ENCODE measurements at regions not wholly inside any gene's neighbourhood (a gene's known extent, or its start where the extent isn't known, plus 50 kb on each side); places are given as distances from the start of the nearest gene placed in this dataset.
"Not testable (repeated sequence)": the region's sequence is repeated elsewhere in the genome, so short reads cannot be mapped to it uniquely, and the experiment has no call there.

DNA sequence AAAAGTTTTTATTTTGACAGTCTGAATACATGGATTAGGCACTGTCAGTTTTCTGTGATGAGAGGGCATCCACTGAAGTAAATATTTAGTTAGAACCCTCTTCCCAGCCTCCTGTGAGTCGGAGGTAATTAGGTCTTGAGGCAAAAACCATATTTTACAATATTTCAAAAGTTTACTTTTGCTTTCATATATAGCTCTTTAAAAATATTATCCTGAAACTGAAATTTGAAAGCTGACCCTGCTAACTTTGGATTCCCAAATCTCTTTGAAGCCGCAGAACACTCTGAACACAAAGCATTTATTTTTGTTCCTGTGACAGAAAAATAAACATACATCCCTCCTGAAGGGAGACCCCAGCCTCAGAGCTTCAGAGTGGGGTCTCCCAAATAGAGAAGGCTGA lies 317.4 kb downstream of the KIF20B start:
- Mint-ChIP-seq H3K4me3 (no peak overlapping the region), H3K27me3 (ENCODE audit: low read depth) (no peaks in the 10 kb centered on the region), H3K4me1 (no peaks in the 10 kb centered on the region), H3K9me3 (peaks cover 5% of the 10 kb centered on the region), H3K36me3 (ENCODE audit: low read depth) (no peaks in the 10 kb centered on the region), H3K27ac (no peak overlapping the region)
- TF ChIP-seq, protein P1, sequence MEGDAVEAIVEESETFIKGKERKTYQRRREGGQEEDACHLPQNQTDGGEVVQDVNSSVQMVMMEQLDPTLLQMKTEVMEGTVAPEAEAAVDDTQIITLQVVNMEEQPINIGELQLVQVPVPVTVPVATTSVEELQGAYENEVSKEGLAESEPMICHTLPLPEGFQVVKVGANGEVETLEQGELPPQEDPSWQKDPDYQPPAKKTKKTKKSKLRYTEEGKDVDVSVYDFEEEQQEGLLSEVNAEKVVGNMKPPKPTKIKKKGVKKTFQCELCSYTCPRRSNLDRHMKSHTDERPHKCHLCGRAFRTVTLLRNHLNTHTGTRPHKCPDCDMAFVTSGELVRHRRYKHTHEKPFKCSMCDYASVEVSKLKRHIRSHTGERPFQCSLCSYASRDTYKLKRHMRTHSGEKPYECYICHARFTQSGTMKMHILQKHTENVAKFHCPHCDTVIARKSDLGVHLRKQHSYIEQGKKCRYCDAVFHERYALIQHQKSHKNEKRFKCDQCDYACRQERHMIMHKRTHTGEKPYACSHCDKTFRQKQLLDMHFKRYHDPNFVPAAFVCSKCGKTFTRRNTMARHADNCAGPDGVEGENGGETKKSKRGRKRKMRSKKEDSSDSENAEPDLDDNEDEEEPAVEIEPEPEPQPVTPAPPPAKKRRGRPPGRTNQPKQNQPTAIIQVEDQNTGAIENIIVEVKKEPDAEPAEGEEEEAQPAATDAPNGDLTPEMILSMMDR (IDR thresholded peaks at IDR 0.05; ENCODE audit: unreplicated experiment in 3 of 3), result no peak

DNA sequence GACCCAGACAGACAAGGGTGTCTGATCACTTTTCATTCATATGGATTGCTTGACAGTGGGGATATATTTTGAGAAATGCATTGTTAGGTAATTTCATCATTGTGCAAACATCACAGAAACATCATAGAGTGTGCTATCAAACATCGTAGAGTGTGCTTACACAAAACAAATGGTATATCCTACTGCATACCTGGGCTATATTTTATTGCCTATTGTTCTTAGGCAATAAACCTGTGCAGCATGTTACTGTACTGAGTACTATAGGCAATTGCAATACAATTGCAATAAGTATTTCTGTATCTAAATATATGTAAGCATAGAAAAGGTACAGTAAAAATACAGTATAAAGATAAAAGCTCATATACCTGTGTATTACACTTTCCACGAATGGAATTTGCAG lies 319.1 kb downstream of the KIF20B start:
- no peaks in the 10 kb centered on the region for H3K27me3 Mint-ChIP-seq (ENCODE audit: low read depth)
- no peak overlapping the region for H3K4me3 Mint-ChIP-seq
- H3K36me3 Mint-ChIP-seq (ENCODE audit: low read depth), result no peaks in the 10 kb centered on the region
- H3K4me1 Mint-ChIP-seq, result no peaks in the 10 kb centered on the region
- peaks cover 5% of the 10 kb centered on the region for H3K9me3 Mint-ChIP-seq
- TF ChIP-seq, protein P1 (IDR thresholded peaks at IDR 0.05; ENCODE audit: unreplicated experiment in 3 of 3), result no peak
- H3K27ac Mint-ChIP-seq, result no peak overlapping the region

DNA sequence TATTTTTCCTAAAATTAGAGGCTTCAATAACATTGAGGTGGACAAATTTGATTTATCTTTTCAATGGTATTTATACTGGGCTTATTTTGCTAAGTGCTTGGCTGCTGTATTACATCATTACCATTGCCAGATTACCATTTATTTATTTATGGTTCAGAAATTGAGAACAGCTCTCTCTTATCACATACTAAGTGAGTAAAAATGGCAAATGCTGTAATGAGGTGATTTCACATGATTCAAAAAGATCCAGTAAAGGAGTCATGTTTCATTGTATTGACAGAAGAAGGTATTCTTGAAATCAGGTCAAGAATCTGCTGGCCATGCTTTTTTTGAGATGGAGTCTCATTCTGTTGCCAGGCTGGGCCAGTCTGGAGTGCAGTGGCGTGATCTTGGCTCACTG lies 322.6 kb downstream of the KIF20B start:
- Mint-ChIP-seq H3K27ac (no peak overlapping the region), H3K4me3 (no peak overlapping the region), H3K36me3 (ENCODE audit: low read depth) (no peaks in the 10 kb centered on the region), H3K27me3 (ENCODE audit: low read depth) (no peaks in the 10 kb centered on the region), H3K4me1 (no peaks in the 10 kb centered on the region), H3K9me3 (no peaks in the 10 kb centered on the region)
- TF ChIP-seq, protein P1 (IDR thresholded peaks at IDR 0.05; ENCODE audit: unreplicated experiment in 3 of 3), result no peak

DNA sequence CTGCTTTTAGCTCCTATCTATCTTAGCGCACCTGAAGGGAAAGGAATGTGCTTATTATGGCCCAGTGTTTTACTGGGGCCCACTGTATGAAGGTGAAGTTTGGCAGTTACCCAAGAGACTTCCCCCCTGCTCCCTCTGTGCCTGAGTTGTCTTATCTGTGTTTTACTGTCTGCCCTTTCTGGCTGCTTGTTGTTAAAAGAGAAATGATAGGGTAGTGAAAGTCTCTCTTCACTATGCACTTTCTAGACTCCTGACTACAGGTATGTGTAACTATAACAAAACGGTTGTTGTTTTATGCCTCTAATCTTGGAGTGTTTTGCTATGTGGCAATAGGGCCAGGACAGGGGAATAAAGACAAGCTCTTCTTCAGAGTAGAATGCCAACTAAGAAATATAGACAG lies 326.9 kb downstream of the KIF20B start:
- Mint-ChIP-seq H3K27me3 (ENCODE audit: low read depth) (no peaks in the 10 kb centered on the region), H3K9me3 (peaks cover 11% of the 10 kb centered on the region), H3K36me3 (ENCODE audit: low read depth) (no peaks in the 10 kb centered on the region), H3K27ac (no peak overlapping the region), H3K4me1 (no peaks in the 10 kb centered on the region), H3K4me3 (no peak overlapping the region)
- TF ChIP-seq, protein P1 (IDR thresholded peaks at IDR 0.05; ENCODE audit: unreplicated experiment in 3 of 3), result no peak

DNA sequence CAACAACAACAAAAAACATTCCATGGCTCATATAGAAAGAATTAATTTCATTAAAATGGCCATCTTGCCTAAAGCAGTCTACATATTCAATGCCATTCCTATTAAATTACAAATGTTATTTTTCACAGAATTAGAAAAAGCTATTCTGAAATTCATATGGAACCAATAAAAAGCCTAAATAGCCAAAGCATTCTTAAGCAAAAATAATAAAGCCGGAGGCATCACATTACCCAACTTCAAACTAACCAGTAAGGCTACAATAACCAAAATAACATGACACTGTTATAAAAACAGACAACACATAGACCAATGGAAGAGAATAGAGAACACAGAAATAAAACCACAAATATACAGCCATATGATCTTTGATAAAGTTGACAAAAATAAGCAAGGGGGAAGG lies 330.4 kb downstream of the KIF20B start:
- no peaks in the 10 kb centered on the region for H3K4me1 Mint-ChIP-seq
- H3K4me3 Mint-ChIP-seq, result no peak overlapping the region
- peaks cover 11% of the 10 kb centered on the region for H3K9me3 Mint-ChIP-seq
- peaks cover 4% of the 10 kb centered on the region for H3K27me3 Mint-ChIP-seq (ENCODE audit: low read depth)
- TF ChIP-seq, protein P1 (IDR thresholded peaks at IDR 0.05; ENCODE audit: unreplicated experiment in 3 of 3), result no peak
- H3K27ac Mint-ChIP-seq, result no peak overlapping the region
- no peaks in the 10 kb centered on the region for H3K36me3 Mint-ChIP-seq (ENCODE audit: low read depth)

DNA sequence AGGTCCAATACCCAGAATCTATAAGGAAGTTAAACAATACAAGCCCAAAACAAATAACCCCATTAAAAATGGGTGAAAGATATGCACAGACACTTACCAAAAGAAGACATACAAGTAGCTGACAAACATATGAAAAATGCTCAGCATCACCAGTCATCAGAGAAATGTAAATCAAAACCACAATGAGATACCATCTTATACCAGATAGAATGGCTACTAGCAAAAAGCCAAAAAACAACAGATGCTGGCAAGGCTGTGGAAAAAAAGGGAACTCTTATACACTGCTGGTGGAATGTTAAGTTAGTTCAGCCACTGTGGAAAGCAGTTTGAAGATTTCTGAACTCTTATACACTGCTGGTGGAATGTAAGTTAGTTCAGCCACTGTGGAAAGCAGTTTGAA lies 331.1 kb downstream of the KIF20B start:
- no peaks in the 10 kb centered on the region for H3K36me3 Mint-ChIP-seq (ENCODE audit: low read depth)
- no peak overlapping the region for H3K27ac Mint-ChIP-seq
- TF ChIP-seq, protein P1 (IDR thresholded peaks at IDR 0.05; ENCODE audit: unreplicated experiment in 3 of 3), result no peak
- H3K9me3 Mint-ChIP-seq, result peaks cover 11% of the 10 kb centered on the region
- peaks cover 4% of the 10 kb centered on the region for H3K27me3 Mint-ChIP-seq (ENCODE audit: low read depth)
- H3K4me1 Mint-ChIP-seq, result no peaks in the 10 kb centered on the region
- no peak overlapping the region for H3K4me3 Mint-ChIP-seq

DNA sequence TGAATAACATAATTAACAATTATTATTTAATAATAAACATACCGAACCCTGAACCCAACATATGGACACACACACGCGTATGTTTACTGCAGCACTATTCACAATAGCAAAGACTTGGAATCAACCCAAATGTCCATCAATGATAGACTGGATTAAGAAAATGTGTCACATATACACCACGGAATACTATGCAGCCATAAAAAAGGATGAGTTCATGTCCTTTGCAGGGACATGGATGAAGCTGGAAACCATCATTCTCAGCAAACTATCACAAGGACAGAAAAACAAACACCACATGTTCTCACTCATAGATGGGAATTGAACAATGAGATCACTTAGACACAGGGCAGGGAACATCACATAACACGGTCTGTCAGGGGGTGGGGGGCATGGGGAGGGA lies 333.5 kb downstream of the KIF20B start:
- H3K9me3 Mint-ChIP-seq; H3K4me1 Mint-ChIP-seq; H3K27me3 Mint-ChIP-seq (ENCODE audit: low read depth); H3K4me3 Mint-ChIP-seq; H3K36me3 Mint-ChIP-seq (ENCODE audit: low read depth); H3K27ac Mint-ChIP-seq: not testable (repeated sequence)
